ENCODE measurements at regions not wholly inside any gene's neighbourhood (a gene's known extent, or its start where the extent isn't known, plus 50 kb on each side); places are given as distances from the start of the nearest gene placed in this dataset.

DNA sequence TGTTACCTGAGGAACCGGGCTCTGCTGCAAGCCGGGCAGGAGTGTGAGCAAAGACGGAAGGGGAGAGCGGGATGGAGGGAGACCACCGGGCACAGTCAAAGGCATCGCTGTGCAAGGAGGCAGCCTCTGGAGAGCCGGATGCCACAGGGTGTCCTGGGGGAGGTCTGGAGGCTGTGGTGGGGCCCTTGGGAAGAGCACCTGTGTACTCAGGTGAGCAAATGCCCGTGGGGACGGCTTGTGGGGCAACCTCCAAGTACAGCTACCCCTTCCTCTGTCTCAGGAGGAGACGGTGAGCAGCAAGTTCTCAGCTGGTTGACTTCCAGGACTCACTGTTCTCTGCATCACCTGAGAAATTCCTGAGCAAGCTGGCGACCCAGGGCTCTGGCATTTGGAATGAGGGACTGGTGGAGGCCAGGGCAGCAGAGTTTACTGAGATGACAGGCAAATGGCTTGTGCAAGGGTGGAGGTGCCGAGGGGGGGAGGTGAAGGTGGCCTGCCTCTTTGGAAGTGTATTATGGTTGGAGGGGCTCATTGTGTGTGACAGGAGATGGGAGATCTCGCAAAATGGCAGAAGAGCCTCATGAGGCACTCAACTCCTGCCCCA is 345.2 kb upstream of the SHH start:
- DNase-seq (ENCODE audit: low read depth in 2 of 2) = no peak

DNA sequence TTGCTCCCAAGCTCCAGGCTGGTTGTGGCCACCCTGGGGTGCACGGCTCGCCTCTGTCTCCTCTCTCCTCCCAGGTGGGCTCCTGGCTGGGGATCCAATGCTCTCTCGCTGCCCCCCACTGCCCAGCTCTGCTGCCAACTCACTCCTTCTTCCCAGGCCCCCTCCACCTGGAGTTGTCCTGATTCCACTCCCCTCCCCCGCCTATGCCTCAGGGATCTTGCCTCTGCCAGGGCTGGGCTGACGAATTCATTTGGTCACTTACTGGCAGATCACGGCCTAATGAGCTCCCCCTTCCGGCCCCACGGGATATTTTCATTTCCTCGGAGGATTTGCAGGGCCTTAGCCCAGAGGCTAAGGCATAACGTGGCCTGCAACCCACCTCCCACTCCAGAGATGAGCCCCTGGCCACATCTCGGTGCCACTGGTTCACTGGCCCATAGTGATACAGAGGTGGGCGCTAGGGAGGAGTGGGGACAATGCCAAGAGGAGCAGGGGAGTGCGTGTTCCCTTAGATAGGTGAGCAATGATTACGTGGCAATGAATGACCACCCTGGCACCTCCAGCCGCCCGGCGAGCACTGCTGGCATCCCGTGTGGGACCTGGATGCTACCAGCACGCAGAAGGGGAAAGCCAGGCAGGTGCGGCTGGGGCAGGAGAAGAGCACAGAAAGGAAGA is 344.6 kb upstream of the SHH start:
- DNase-seq (ENCODE audit: low read depth in 2 of 2) = no peak

DNA sequence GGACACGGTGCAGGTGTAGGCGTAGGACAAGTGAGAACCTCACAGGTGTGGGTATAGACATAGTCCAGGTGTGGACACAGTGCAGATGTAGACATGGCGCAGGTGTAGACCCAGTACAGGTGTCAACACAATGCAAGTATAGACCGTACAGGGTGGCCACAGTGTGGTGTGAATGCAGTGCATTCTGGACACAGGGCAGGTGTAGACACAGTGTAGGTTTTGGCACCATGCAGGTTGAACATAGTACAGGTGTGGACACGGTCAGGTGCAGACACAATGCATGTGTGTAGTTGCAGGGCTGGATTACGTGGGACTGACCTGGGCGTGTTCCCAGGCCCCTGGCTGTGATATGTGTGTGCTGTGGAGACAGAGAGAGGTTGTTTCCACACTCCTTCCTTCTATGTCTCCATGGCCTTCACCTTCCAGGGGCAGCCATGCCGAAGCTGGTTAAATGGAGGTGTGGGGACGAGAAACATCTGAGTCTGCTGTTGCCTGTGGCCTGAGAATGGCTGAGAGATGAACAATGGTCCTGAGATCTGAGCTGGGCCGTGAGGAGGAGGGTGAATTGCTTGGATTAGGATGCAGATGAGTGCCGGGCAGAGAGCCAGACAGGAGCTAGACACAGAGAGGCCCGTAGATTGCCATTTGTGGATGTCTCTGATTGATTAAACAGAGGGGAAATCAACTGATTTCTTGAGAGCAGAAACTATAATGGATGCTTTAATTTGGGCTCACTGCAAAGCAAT is 343.9 kb upstream of the SHH start:
- no peak for DNase-seq (ENCODE audit: low read depth in 2 of 2)

DNA sequence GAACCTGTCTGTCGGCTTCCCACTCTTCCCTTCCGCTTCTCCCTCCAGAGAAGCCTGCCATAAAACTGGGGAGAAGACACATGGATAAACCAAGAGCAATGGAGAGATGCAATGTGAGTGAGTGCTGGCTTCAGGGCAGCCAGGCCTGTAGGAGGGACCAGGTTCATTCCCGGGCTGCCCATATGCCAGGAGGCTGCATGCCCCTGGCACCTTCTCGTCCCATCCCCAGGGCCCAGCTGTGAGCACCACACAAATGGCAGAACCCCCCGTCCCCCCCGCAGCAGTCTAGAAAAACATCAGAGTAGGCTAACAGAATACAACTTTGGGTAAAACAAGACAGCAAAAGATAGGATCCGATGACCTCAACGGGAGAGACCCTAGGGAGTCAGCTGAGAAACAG is 341.3 kb upstream of the SHH start:
- no peak for DNase-seq (ENCODE audit: low read depth in 2 of 2)

DNA sequence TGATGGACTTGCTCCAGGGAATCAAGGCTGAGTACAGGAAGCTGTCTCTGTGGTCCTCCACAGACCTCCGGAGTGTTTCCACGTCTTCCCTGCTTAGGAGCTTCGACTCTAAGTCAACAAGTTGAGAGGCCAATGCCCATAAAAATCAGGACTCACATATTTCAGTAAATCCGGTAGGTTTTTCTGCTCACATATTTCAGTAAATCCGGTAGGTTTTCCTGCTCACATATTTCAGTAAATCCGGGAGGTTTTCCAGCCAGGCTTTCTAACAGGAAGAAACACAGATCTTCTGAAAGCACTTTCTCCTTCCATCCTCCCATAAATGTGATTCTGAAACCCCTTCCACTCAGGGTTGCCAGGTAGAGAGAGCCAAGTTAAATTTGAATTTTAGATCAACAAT is 340.1 kb upstream of the SHH start:
- DNase-seq (ENCODE audit: low read depth in 2 of 2) = no peak

DNA sequence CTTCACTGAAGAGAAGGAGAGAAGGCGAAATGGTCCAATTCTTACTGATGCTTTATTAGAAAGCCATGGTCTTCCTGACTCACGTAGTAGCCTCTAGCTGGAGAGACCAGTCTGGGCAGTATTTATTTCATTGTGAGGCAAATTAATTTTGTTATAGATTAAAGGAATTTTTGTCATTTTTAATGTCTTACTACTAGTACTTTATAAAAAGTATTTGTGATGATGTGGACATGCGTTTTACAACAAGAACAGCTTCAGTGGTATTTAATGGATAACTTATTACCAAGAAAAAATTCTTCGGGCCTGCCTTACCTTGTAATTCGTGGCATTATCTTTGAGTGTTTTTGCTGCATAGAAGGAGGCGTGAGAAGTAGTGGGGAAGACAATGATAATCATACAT is 339.4 kb upstream of the SHH start:
- no peak for DNase-seq (ENCODE audit: low read depth in 2 of 2)

DNA sequence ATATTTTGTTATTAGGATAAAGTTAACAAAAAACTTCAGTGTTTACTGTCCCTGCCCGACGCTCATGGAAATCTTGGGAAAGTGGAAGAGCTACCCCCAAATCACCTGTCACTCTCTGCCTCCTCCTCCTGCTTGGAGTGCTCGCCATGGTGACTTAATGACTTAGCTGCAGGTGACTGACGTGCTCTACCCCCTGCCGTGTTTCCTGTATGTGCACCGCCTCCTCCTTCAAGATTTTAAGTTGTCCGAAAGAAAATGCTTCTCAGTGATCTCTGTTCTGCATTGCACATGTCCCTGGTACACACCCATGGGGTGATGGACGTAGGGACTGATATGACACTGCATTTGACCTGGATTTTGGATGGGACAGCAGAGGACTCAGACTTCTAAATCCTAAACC is 338.8 kb upstream of the SHH start:
- no peak for DNase-seq (ENCODE audit: low read depth in 2 of 2)

DNA sequence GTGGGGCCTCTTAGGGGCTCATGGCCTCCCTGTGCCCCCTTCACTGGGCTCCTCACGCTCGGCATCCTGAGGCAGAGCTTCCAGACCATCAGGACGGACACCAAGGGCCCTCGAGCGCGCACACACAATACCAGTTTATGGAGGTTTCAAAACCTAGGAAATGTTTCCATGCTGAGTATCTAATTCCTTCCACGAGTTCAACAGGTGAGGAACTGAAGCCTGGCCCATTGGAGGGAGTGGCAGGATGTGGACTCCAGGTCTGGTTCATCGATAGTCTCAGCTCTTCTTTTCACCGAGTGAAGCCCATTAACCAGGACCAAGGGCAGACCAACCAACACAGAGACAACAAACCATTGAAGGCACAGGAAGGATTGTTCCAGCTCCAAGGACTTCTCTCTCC is 336.7 kb upstream of the SHH start:
- no peak for DNase-seq (ENCODE audit: low read depth in 2 of 2)

DNA sequence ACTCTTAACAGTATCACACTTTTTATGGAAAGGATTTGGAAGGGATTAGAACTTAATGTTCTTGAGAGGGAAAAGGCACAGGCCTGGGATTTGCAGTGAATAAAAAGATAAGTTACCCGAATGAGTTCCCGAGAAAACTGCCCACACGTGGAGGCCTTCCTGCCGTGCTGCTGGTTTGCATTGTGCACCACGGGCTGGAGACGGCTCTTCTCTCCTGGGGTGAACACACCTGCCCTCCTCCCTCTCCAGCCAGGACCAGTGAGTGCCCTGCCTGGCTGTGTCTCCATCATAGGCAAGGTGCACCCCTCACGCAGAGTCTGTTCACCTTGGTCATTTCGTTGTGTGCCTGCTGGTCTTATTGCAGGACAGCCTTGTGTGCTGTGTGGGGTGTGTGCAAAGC is 336.3 kb upstream of the SHH start:
- no peak for DNase-seq (ENCODE audit: low read depth in 2 of 2)

DNA sequence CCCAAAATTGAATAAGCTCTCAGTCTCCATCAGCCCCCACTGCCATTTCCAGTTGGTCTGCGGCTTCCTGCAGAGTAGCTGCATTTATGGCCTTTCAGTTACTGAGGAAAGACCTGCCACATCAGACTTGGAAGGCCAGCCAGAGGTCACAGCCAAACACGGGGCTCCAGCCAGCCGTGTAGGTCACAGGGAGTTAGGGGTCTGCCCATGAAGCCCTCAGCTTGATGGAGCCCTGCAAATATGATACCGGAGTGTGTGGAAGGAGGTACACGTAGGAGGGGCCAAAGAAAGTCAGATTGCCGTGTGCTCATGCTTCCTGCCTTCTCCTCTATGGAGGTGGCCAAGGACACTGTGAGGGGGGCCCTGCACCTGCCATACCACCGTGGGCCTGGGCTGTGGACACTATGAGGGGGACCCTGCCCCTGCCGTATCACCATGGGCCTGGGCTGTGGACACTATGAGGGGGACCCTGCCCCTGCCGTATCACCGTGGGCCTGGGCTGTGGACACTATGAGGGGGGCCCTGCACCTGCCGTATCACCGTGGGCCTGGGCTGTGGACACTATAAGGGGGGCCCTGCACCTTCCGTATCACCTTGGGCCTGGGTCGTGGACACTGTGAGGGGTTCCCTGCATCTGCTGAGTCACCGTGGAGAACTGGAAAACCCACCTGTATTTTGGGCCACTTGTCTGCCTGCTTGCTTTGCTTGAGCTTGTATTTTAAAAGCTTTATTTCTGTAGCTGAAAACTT is 335.7 kb upstream of the SHH start:
- DNase-seq (ENCODE audit: low read depth in 2 of 2) = no peak

DNA sequence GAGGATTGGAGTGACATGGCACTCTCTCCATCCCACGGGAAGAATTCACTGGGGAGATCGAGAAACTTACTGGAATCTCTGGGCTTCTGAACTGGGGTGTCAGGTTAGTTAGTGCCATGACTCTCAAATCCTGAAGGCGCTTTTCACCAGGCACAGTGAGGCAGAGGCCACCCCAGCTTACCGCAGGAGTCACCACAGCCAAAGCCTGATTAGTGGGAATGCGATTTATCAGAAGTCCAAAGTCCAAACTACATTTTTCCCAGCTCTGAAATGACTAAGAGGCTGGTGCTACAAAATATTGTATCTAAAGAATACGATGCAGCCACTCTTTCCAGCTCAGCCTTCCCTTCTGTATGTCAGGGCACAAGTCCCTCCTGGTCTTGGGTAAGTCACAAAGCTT is 334.8 kb upstream of the SHH start:
- no peak for DNase-seq (ENCODE audit: low read depth in 2 of 2)

DNA sequence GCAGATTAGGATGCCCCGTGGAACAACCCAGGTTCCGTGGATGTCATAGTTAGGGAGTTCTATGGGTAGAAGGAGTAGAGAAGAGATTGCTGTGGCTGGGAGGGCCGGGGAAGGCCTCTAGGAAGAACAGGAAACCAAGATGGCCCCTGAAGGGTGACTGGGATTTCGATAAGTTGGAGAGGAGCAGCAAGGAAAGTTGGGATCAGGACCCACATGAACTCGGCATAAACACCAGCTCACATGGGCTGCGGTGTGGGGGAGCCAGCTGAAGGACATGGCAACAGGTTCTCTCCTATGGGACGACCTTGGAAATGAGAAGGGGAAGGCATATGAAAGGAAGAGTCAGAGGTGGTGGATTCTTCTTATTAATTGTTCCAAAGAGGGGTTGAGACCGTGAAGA is 333.7 kb upstream of the SHH start:
- DNase-seq (ENCODE audit: low read depth in 2 of 2) = no peak

DNA sequence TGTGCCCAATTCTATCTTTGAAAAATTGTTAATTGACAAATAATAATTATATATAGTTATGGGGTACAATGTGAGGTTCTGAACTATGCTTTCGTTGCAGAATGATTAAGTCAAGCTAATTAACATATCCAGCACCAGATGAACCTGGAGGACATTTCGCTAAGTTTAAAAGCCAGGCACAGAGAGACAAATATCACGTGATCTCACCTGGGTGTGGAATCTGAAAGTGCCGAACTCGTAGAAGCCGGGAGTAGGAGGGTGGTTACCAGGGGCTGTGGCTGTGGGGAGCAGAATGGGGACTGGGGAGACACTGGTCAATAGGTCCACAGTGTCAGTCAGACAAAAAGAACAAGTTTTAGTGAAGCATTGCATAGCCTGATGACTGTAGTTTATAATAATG is 332.9 kb upstream of the SHH start:
- no peak for DNase-seq (ENCODE audit: low read depth in 2 of 2)

DNA sequence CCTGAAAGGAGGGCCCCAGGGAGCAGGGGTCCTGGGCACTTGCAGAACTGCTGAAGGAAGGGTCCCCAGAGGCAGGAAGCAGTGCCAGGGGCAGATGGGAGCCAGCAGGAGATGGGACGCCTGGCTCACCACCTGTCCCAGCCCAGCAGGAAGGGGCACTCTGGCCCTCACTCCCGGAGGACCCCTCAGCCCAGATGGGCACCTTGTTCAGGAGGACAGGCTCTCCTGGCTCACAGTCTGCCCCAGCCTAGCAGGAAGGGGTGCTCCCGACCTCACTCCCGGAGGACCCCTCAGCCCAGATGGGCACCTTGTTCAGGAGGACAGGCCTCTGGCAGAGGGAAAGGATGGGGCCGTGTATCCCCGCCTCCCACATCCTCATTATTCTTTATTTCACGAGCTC is 331.4 kb upstream of the SHH start:
- DNase-seq (ENCODE audit: low read depth in 2 of 2) = no peak

DNA sequence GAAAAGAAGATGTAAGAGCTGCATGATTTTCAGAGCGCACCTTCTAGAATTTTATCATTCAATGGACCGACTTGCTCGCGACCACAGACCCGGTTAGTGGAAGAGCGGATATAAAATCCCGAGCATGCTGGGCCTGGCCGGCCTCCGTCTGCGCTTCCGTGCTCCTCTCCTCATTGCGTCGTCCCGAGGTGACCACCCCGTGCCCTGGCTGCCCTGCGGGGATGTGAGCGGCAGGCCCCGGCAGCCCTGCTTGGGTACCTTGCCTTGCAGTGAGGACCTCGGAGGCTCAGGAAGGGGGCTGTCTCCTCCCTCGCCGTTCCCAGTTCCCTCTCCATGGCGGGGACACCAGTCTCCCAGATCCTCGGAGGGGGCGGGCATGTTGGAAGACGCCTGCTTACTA is 330.9 kb upstream of the SHH start:
- no peak for DNase-seq (ENCODE audit: low read depth in 2 of 2)

DNA sequence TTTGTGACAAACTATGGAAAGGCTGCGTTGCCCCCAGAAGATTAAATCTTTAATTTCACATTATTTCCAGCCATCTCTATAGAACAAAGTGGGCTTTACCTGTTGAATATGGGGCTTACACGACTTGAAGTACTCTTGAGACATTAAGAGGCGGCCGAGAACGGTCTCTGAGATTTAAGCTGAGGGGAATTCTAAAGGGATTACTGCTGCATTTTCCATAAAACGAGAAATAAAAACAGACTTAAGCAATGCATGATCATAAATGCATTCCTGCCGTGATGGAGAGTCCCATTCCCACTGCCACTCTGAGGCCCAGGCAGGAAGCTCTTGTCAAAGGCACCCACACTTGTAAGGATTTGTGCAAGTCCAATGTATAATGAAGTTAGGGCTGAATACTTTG is 329.7 kb upstream of the SHH start:
- DNase-seq (ENCODE audit: low read depth in 2 of 2) = no peak

DNA sequence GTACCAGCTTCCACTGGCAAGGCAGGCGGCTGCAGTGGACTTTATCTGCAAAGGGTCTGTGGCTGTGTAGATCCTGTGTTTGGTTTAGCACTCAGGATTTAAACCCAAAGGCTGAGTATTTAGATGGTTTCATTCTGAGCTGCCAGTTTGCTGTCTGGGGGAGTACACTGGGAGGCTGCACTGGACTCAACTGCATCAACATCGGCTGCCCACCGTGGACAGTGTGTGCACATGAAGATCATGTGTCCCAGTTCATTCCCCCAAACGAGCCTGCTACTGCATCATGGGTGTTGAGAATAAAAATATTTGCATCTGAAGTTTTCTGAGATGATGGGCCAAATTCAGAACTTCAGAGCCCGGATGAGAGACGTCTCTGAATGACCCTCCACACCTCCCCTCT is 328.6 kb upstream of the SHH start:
- no peak for DNase-seq (ENCODE audit: low read depth in 2 of 2)

DNA sequence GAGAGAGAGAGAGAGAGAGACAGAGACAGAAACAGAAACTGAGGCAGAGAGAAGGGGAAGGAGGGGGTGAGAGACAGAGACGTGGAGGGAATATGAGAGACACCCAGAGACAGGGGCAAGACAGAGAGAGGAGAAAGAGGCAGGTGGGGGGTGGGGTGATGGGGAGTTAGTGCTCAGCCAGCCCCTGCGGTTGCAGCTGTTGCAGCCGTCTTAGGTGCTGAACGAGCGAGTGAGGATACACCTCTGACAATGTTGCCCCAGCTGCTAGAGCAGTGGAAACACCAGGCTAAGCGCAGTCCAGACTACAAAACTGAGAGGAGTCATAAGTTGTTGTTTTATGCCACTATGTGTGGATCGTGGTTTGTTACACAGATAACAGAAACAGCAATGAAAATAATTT is 328.2 kb upstream of the SHH start:
- no peak for DNase-seq (ENCODE audit: low read depth in 2 of 2)

DNA sequence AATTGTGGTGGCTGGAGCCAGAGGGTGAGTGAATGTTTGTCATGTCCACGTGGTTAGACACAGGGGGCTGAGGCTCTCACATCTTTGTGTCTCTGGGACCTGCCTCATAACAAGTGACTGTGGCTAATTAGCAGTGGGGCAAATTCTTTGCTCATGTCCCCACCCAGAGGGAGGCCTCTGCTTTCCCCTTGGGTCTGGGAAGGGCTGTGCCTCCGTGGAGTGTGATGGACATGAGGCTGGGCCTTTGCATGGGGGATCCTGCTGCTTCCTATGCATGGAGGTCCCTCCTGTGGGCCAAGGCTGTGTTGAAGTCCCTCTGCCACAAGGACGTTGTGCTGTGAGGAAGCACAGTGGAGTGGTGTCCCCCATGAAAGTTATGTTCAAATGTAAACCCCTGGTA is 327.4 kb upstream of the SHH start:
- no peak for DNase-seq (ENCODE audit: low read depth in 2 of 2)

DNA sequence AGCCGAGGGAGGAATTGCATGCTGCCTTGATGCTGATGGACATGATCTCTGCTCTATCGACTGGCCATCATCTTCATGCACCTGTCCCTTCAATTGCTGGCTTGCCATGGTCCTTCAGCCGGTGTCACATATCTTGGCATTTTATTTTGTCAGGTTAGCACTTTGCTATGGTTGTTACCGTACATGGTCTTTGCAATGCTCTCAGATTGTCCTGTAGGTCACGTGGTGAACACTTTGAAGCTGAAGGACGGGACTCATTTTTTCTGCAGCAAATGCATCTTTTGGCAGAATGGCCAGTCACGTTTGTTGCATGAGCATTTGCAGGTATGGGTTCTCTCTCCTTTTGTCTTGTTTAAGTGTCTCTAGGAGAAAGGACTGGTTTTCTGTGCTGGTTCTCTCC is 326.8 kb upstream of the SHH start:
- DNase-seq (ENCODE audit: low read depth in 2 of 2) = no peak

DNA sequence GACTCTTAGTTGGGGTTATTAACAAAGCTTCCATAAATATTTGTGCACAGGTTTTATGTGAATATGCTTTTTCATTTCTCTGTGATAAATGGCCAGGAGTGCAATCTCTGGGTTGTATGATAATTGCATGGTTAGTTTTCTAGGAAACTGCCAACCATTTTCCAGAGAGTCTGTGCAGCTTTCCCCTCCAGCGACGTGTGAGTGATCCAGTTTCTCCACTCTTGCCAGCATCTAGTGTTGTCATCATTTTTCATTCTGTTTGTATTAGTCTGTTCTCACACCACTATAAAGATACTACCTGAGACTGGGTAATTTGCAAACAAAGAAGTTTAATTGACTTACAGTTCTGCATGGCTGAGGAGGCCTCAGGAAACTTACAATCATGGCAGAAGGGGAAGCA is 319.6 kb upstream of the SHH start:
- DNase-seq (ENCODE audit: low read depth in 2 of 2) = no peak

DNA sequence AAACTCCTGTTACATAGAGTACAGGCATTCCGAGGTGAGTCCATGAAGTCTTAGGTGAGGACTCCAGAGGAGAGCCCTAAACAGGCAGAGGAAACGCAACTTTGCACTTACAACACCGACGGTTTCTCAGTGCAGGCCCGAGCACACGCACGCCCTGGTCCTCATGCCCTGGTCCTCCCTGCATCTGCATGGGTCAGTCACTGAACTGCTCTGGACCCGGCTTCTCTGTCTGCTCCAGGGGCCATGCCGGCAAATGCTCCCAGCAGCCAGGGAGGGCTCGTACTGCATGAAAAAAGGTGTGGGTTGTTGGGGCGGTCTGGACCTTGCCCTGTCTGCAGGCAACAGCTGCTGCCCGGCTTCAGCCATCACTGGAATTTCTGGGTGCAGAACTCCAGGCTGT is 317.3 kb upstream of the SHH start:
- DNase-seq (ENCODE audit: low read depth in 2 of 2) = no peak

DNA sequence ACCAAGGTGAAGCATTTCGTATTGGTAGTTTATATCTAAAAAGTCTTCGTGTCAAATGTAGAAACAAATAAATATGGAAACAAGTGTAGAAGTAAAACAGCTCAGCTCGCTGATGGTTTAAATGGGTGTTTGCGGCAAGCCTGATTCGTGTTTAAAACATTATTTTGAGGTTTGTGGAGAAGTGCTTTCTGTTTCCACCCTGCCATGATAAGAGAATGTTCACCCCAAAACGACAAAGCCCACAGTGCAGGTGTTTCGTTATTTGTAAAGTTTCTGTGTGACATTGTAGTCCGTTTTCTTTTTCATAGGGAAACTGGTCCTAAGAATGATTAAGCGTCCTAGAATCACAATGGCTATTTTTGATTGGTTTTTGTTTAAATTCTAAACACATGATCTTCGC is 316.2 kb upstream of the SHH start:
- no peak for DNase-seq (ENCODE audit: low read depth in 2 of 2)

Data from stimulated activated CD4-positive, alpha-beta T cell treated with anti-CD3 and anti-CD28 coated beads, Interleukin-15, amount 100 ng/mL, for 48 hours (primary cell).